GM23338 (cell line): ENCODE measurements at regions not wholly inside any gene's neighbourhood (a gene's known extent, or its start where the extent isn't known, plus 50 kb on each side); places are given as distances from the start of the nearest gene placed in this dataset.

Source experiments
- ATAC-seq: fragments of 200-7000 bp; cut with Tn5 transposase; 3 replicates; pipeline ENCODE4 v1.9.1; 2020
- DNase-seq: peaks from one replicate; pipeline ENCODE4 v3.0.0-alpha.2; 2015; ENCODE audit warnings: low spot score
- H2AFZ ChIP-seq: fragments of 200-600 bp; sonication (generic); 2 replicates; pipeline ENCODE4 v1.8.0; 2016; ENCODE audit warnings: antibody characterized with exemption, mild to moderate bottlenecking, moderate library complexity
- H3F3A ChIP-seq: fragments of 200-600 bp; sonication (generic); replicated peaks from 2 replicates; pipeline ENCODE4 v1.8.0; 2017; ENCODE audit warnings: antibody characterized with exemption, mixed run types, low read depth
- H3K27ac ChIP-seq: fragments of 200-600 bp; sonication (generic); 2 replicates; pipeline ENCODE4 v1.6.1; 2016; ENCODE audit warnings: low read depth
- H3K27me3 ChIP-seq: fragments of 200-600 bp; sonication (generic); 2 replicates; pipeline ENCODE4 v1.8.0; 2016; ENCODE audit warnings: mild to moderate bottlenecking, mixed run types, moderate library complexity; ENCODE audit not compliant: insufficient read depth
- H3K36me3 ChIP-seq: fragments of 200-600 bp; sonication (generic); 2 replicates; pipeline ENCODE4 v1.8.0; 2016; ENCODE audit warnings: mild to moderate bottlenecking; ENCODE audit not compliant: insufficient read depth
- H3K4me1 ChIP-seq: fragments of 200-600 bp; sonication (generic); 2 replicates; pipeline ENCODE4 v1.8.0; 2016; ENCODE audit warnings: mild to moderate bottlenecking, moderate library complexity; ENCODE audit not compliant: insufficient read depth
- H3K4me2 ChIP-seq: fragments of 200-600 bp; sonication (generic); 2 replicates; pipeline ENCODE4 v1.7.1; 2017; ENCODE audit warnings: mixed run types
- H3K4me3 ChIP-seq: fragments of 200-600 bp; sonication (generic); 2 replicates; pipeline ENCODE4 v1.6.1; 2016; ENCODE audit warnings: mixed run types
- H3K79me2 ChIP-seq: fragments of 200-600 bp; sonication (generic); replicated peaks from 2 replicates; pipeline ENCODE4 v1.8.0; 2017; ENCODE audit warnings: mild to moderate bottlenecking; ENCODE audit not compliant: insufficient read depth
- H3K9me2 ChIP-seq: fragments of 200-600 bp; sonication (generic); 2 replicates; pipeline ENCODE4 v1.8.0; 2017; ENCODE audit not compliant: insufficient read depth
- H4K20me1 ChIP-seq: fragments of 200-600 bp; sonication (generic); replicated peaks from 2 replicates; pipeline ENCODE4 v1.8.0; 2017; ENCODE audit warnings: mild to moderate bottlenecking; ENCODE audit not compliant: insufficient read depth
- H3K27ac Mint-ChIP-seq: 2 replicates; pipeline ENCODE4 v1.8.0; 2020; ENCODE audit warnings: inconsistent platforms, mild to moderate bottlenecking, moderate library complexity, mixed read lengths
- H3K27me3 Mint-ChIP-seq: 3 replicates; pipeline ENCODE4 v1.8.0; 2022; ENCODE audit warnings: low read depth, mild to moderate bottlenecking, moderate library complexity, mixed read lengths, inconsistent platforms; ENCODE audit not compliant: insufficient read depth, poor library complexity
- H3K36me3 Mint-ChIP-seq: 3 replicates; pipeline ENCODE4 v1.8.0; 2021; ENCODE audit warnings: low read depth, mild to moderate bottlenecking, inconsistent platforms, moderate library complexity, mixed read lengths
- H3K4me1 Mint-ChIP-seq: 3 replicates; pipeline ENCODE4 v1.8.0; 2020; ENCODE audit warnings: mild to moderate bottlenecking, inconsistent platforms, mixed read lengths
- H3K4me3 Mint-ChIP-seq: 3 replicates; pipeline ENCODE4 v1.8.0; 2021; ENCODE audit warnings: moderate library complexity, mild to moderate bottlenecking, inconsistent platforms, mixed read lengths
- H3K9me3 Mint-ChIP-seq: 3 replicates; pipeline ENCODE4 v1.8.0; 2020; ENCODE audit warnings: moderate library complexity, mild to moderate bottlenecking, inconsistent platforms, mixed read lengths
- CREB1 ChIP-seq: fragments of 250-450 bp; sonication (Bioruptor Pico); IDR thresholded peaks from 2 replicates; pipeline ENCODE4 v1.5.0; 2020; ENCODE audit warnings: low read depth, mild to moderate bottlenecking, moderate library complexity
- EZH2phosphoT487 ChIP-seq: fragments of 200-600 bp; sonication (generic); IDR thresholded peaks from one replicate; pipeline ENCODE4 v1.8.1; 2018; ENCODE audit warnings: antibody characterized with exemption; ENCODE audit not compliant: unreplicated experiment
- JUNB ChIP-seq: IDR thresholded peaks from one replicate; pipeline ENCODE4 v1.6.1; 2016; ENCODE audit warnings: antibody characterized with exemption; ENCODE audit not compliant: unreplicated experiment
- NANOG ChIP-seq: IDR thresholded peaks from 2 replicates; pipeline ENCODE4 v1.6.1; 2016; ENCODE audit warnings: antibody characterized with exemption, borderline replicate concordance
- POLR2AphosphoS5 ChIP-seq: IDR thresholded peaks from 2 replicates; pipeline ENCODE4 v1.6.1; 2016; ENCODE audit warnings: antibody characterized with exemption, low read depth
- STAT1 ChIP-seq: IDR thresholded peaks from one replicate; pipeline ENCODE4 v1.6.1; 2016; ENCODE audit warnings: antibody characterized with exemption; ENCODE audit not compliant: unreplicated experiment
- ZNF331 ChIP-seq: fragments of 250-450 bp; sonication (Bioruptor Pico); IDR thresholded peaks from 2 replicates; pipeline ENCODE4 v1.5.0; 2020; ENCODE audit warnings: low read depth, mild to moderate bottlenecking, moderate library complexity
- TF ChIP-seq, protein P1 (sequence below): IDR thresholded peaks from 2 replicates; pipeline ENCODE4 v1.6.1; 2016; ENCODE audit warnings: antibody characterized with exemption
- TF ChIP-seq, protein P2 (sequence below): IDR thresholded peaks from one replicate; pipeline ENCODE4 v1.6.1; 2018; ENCODE audit warnings: antibody characterized with exemption; ENCODE audit not compliant: unreplicated experiment
- TF ChIP-seq, protein P3 (sequence below), 2 experiments: fragments of 200-600 bp in 1 of 2; sonication (generic) in 1 of 2; conservative IDR thresholded peaks; 2 replicates each; pipeline versions ENCODE4 v1.5.1 to v1.6.1; 2016 to 2017; ENCODE audit warnings: antibody characterized with exemption in 2 of 2, low read depth in 2 of 2, mild to moderate bottlenecking in 2 of 2, moderate library complexity in 1 of 2
- TF ChIP-seq, protein P4 (sequence below): fragments of 250-450 bp; sonication (Bioruptor Pico); IDR thresholded peaks from 2 replicates; pipeline ENCODE4 v1.5.0; 2020; ENCODE audit warnings: mild to moderate bottlenecking, moderate library complexity

DNA sequence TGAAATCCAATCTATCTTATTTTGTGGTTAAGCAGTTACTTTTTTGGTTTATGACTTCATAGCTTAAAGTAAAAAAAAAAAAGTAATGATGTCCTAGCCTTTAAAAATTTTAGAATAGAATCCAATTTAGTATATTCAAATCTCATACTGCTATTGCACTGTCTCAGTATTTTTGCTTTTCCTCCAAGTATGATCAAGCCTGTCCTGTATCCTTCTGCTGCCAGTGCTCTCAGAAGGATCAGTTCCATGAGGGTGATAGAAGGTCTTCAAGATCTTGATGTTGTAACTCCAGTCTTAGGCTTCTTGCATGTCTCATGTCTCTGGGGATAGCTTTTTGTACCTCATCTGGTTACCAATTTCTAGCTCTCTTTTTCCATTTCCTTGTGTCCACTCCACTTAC, 324.2 kb upstream of the FAR2 start (continued):
- TF ChIP-seq, protein P1, sequence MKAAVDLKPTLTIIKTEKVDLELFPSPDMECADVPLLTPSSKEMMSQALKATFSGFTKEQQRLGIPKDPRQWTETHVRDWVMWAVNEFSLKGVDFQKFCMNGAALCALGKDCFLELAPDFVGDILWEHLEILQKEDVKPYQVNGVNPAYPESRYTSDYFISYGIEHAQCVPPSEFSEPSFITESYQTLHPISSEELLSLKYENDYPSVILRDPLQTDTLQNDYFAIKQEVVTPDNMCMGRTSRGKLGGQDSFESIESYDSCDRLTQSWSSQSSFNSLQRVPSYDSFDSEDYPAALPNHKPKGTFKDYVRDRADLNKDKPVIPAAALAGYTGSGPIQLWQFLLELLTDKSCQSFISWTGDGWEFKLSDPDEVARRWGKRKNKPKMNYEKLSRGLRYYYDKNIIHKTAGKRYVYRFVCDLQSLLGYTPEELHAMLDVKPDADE, result no peak
- TF ChIP-seq POLR2AphosphoS5 (no peak), NANOG (no peak), STAT1 (no peak)

DNA sequence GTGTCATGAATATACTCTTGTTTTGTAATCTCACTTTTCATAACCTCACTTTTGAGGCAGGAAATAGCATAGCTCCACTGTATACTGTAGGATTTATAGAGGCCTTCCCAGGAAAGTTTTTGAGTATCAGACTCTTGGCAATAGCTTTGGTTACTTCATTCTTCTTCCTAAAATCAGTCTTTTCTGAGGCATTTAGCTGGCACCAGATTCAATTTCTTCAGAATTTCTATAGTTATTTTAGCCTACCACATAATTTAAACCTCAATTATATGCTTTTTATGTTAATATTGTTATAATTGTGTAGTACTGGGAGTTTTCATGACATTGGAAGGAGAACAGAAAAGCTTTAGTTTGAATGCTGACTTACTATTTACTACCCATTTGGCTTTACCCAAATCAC, 322.3 kb upstream of the FAR2 start:
- no peak overlapping the region for H3K27ac Mint-ChIP-seq
- peaks cover 6% of the 10 kb centered on the region; the same call in 2 of the 3 replicates for H3K4me1 Mint-ChIP-seq
- TF ChIP-seq ZNF331 (CRISPR knock-in tag) (no peak), STAT1 (no peak), POLR2AphosphoS5 (no peak), JUNB (no peak), CREB1 (no peak), EZH2phosphoT487 (no peak), NANOG (no peak)
- TF ChIP-seq, protein P2, sequence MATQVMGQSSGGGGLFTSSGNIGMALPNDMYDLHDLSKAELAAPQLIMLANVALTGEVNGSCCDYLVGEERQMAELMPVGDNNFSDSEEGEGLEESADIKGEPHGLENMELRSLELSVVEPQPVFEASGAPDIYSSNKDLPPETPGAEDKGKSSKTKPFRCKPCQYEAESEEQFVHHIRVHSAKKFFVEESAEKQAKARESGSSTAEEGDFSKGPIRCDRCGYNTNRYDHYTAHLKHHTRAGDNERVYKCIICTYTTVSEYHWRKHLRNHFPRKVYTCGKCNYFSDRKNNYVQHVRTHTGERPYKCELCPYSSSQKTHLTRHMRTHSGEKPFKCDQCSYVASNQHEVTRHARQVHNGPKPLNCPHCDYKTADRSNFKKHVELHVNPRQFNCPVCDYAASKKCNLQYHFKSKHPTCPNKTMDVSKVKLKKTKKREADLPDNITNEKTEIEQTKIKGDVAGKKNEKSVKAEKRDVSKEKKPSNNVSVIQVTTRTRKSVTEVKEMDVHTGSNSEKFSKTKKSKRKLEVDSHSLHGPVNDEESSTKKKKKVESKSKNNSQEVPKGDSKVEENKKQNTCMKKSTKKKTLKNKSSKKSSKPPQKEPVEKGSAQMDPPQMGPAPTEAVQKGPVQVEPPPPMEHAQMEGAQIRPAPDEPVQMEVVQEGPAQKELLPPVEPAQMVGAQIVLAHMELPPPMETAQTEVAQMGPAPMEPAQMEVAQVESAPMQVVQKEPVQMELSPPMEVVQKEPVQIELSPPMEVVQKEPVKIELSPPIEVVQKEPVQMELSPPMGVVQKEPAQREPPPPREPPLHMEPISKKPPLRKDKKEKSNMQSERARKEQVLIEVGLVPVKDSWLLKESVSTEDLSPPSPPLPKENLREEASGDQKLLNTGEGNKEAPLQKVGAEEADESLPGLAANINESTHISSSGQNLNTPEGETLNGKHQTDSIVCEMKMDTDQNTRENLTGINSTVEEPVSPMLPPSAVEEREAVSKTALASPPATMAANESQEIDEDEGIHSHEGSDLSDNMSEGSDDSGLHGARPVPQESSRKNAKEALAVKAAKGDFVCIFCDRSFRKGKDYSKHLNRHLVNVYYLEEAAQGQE, result no peak
- TF ChIP-seq, protein P3, sequence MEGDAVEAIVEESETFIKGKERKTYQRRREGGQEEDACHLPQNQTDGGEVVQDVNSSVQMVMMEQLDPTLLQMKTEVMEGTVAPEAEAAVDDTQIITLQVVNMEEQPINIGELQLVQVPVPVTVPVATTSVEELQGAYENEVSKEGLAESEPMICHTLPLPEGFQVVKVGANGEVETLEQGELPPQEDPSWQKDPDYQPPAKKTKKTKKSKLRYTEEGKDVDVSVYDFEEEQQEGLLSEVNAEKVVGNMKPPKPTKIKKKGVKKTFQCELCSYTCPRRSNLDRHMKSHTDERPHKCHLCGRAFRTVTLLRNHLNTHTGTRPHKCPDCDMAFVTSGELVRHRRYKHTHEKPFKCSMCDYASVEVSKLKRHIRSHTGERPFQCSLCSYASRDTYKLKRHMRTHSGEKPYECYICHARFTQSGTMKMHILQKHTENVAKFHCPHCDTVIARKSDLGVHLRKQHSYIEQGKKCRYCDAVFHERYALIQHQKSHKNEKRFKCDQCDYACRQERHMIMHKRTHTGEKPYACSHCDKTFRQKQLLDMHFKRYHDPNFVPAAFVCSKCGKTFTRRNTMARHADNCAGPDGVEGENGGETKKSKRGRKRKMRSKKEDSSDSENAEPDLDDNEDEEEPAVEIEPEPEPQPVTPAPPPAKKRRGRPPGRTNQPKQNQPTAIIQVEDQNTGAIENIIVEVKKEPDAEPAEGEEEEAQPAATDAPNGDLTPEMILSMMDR (conservative IDR thresholded peaks at IDR 0.05; ENCODE audit: low read depth in 2 of 2), result no peak
- TF ChIP-seq, protein P4, sequence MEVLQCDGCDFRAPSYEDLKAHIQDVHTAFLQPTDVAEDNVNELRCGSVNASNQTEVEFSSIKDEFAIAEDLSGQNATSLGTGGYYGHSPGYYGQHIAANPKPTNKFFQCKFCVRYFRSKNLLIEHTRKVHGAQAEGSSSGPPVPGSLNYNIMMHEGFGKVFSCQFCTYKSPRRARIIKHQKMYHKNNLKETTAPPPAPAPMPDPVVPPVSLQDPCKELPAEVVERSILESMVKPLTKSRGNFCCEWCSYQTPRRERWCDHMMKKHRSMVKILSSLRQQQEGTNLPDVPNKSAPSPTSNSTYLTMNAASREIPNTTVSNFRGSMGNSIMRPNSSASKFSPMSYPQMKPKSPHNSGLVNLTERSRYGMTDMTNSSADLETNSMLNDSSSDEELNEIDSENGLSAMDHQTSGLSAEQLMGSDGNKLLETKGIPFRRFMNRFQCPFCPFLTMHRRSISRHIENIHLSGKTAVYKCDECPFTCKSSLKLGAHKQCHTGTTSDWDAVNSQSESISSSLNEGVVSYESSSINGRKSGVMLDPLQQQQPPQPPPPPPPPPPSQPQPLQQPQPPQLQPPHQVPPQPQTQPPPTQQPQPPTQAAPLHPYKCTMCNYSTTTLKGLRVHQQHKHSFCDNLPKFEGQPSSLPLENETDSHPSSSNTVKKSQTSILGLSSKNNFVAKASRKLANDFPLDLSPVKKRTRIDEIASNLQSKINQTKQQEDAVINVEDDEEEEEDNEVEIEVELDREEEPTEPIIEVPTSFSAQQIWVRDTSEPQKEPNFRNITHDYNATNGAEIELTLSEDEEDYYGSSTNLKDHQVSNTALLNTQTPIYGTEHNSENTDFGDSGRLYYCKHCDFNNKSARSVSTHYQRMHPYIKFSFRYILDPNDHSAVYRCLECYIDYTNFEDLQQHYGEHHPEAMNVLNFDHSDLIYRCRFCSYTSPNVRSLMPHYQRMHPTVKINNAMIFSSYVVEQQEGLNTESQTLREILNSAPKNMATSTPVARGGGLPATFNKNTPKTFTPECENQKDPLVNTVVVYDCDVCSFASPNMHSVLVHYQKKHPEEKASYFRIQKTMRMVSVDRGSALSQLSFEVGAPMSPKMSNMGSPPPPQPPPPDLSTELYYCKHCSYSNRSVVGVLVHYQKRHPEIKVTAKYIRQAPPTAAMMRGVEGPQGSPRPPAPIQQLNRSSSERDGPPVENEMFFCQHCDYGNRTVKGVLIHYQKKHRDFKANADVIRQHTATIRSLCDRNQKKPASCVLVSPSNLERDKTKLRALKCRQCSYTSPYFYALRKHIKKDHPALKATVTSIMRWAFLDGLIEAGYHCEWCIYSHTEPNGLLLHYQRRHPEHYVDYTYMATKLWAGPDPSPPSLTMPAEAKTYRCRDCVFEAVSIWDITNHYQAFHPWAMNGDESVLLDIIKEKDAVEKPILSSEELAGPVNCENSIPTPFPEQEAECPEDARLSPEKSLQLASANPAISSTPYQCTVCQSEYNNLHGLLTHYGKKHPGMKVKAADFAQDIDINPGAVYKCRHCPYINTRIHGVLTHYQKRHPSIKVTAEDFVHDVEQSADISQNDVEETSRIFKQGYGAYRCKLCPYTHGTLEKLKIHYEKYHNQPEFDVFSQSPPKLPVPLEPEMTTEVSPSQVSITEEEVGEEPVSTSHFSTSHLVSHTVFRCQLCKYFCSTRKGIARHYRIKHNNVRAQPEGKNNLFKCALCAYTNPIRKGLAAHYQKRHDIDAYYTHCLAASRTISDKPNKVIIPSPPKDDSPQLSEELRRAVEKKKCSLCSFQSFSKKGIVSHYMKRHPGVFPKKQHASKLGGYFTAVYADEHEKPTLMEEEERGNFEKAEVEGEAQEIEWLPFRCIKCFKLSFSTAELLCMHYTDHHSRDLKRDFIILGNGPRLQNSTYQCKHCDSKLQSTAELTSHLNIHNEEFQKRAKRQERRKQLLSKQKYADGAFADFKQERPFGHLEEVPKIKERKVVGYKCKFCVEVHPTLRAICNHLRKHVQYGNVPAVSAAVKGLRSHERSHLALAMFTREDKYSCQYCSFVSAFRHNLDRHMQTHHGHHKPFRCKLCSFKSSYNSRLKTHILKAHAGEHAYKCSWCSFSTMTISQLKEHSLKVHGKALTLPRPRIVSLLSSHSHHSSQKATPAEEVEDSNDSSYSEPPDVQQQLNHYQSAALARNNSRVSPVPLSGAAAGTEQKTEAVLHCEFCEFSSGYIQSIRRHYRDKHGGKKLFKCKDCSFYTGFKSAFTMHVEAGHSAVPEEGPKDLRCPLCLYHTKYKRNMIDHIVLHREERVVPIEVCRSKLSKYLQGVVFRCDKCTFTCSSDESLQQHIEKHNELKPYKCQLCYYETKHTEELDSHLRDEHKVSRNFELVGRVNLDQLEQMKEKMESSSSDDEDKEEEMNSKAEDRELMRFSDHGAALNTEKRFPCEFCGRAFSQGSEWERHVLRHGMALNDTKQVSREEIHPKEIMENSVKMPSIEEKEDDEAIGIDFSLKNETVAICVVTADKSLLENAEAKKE (CRISPR knock-in tag), result no peak
- TF ChIP-seq, protein P1, result no peak

More for the DNA sequence above, 322.3 kb upstream of the FAR2 start:
- peaks cover 13% of the 10 kb centered on the region for H3K9me2 ChIP-seq
- no peak overlapping the region for H3K27ac ChIP-seq
- no peak overlapping the region for H3K4me3 ChIP-seq
- peaks cover 3% of the 10 kb centered on the region; the same call in 2 of the 3 replicates for H3K9me3 Mint-ChIP-seq
- H3K4me1 ChIP-seq, result peaks cover 5% of the 10 kb centered on the region; the same call in 1 of the 2 replicates
- no peaks in the 10 kb centered on the region for H4K20me1 ChIP-seq
- no peak overlapping the region for H3K4me3 Mint-ChIP-seq
- DNase-seq (no peak), ATAC-seq (no peak)
- no peaks in the 10 kb centered on the region for H3F3A ChIP-seq
- no peaks in the 10 kb centered on the region for H3K79me2 ChIP-seq
- no peaks in the 10 kb centered on the region for H3K27me3 Mint-ChIP-seq
- no peaks in the 10 kb centered on the region for H3K27me3 ChIP-seq
- H3K4me2 ChIP-seq, result no peak overlapping the region
- H3K36me3 Mint-ChIP-seq, result no peaks in the 10 kb centered on the region
- H2AFZ ChIP-seq, result no peak overlapping the region
- no peaks in the 10 kb centered on the region for H3K36me3 ChIP-seq
